IMR-90 (cell line): ENCODE measurements at regions not wholly inside any gene's neighbourhood (a gene's known extent, or its start where the extent isn't known, plus 50 kb on each side); places are given as distances from the start of the nearest gene placed in this dataset.

Experiments used
- ATAC-seq: fragments of 200-7000 bp; cut with Tn5 transposase; 2 replicates; pipeline ENCODE4 v1.9.1; 2020; ENCODE audit warnings: low read depth, mild to moderate bottlenecking, moderate library complexity
- BruUV-seq: library from RNA; stranded (reverse); fragments of 400-500 nt; replicated peaks from 2 replicates; lab custom pipeline; 2021; lab: Mats Ljungman, UMichigan
- CTCF ChIA-PET: fragments of 300-600 bp; formaldehyde crosslinking; extraction: SDS; loops from one replicate; lab custom pipeline; 2021; ENCODE audit warnings: antibody characterized with exemption; lab: Yijun Ruan, JAX
- POLR2A ChIA-PET: fragments of 300-600 bp; sonication (Branson Sonifier 250); formaldehyde crosslinking; loops from one replicate; lab custom pipeline; 2022; ENCODE audit warnings: antibody characterized with exemption; ENCODE audit not compliant: unreplicated experiment; lab: Charles Lee
- DNase-seq: peaks from one replicate; pipeline ENCODE4 v3.0.0; 2013
- H2AFZ ChIP-seq: replicated peaks from 2 replicates; pipeline ENCODE3; 2013; ENCODE audit warnings: low read length, mild to moderate bottlenecking; ENCODE audit not compliant: poor library complexity
- H2AK5ac ChIP-seq: 2 replicates; pipeline ENCODE4 v1.6.1; 2013; ENCODE audit warnings: low read depth, low read length, inconsistent platforms
- H2AK9ac ChIP-seq: replicated peaks from 2 replicates; pipeline ENCODE3; 2013; ENCODE audit warnings: mild to moderate bottlenecking, low read depth, low read length, moderate library complexity; ENCODE audit not compliant: poor library complexity
- H2BK120ac ChIP-seq: 2 replicates; pipeline ENCODE4 v1.6.1; 2013; ENCODE audit warnings: low read depth, low read length, inconsistent platforms
- H2BK15ac ChIP-seq: 3 replicates; pipeline ENCODE4 v1.6.1; 2013; ENCODE audit warnings: low read depth, low read length, inconsistent platforms
- H2BK20ac ChIP-seq: 2 replicates; pipeline ENCODE4 v1.6.1; 2013; ENCODE audit warnings: low read depth, mild to moderate bottlenecking, inconsistent platforms, low read length, moderate library complexity
- H2BK5ac ChIP-seq: 2 replicates; pipeline ENCODE4 v1.6.1; 2013; ENCODE audit warnings: mild to moderate bottlenecking, low read depth, low read length, inconsistent platforms; ENCODE audit not compliant: poor library complexity, severe bottlenecking
- H3K14ac ChIP-seq: replicated peaks from 2 replicates; pipeline ENCODE4 v1.6.1; 2013; ENCODE audit warnings: low read depth, low read length, inconsistent platforms
- H3K18ac ChIP-seq: 2 replicates; pipeline ENCODE4 v1.6.1; 2013; ENCODE audit warnings: low read depth, low read length, control low read depth
- H3K23ac ChIP-seq: 2 replicates; pipeline ENCODE4 v1.6.1; 2013; ENCODE audit warnings: low read depth, low read length, inconsistent platforms
- H3K27ac ChIP-seq: 2 replicates; pipeline ENCODE4 v1.5.1; 2013; ENCODE audit warnings: mild to moderate bottlenecking, control low read depth, low read length; ENCODE audit not compliant: insufficient read depth
- H3K27me3 ChIP-seq: 2 replicates; pipeline ENCODE4 v1.6.1; 2013; ENCODE audit warnings: low read length; ENCODE audit not compliant: control insufficient read depth, insufficient read depth
- H3K36me3 ChIP-seq: 2 replicates; pipeline ENCODE4 v1.6.1; 2013; ENCODE audit warnings: low read length, mixed read lengths; ENCODE audit not compliant: control insufficient read depth, insufficient read depth
- H3K4ac ChIP-seq: 2 replicates; pipeline ENCODE4 v1.6.1; 2013; ENCODE audit warnings: low read depth, low read length, inconsistent platforms
- H3K4me1 ChIP-seq: 2 replicates; pipeline ENCODE4 v1.6.1; 2013; ENCODE audit warnings: low read length, mixed read lengths; ENCODE audit not compliant: control insufficient read depth, insufficient read depth
- H3K4me2 ChIP-seq: 2 replicates; pipeline ENCODE4 v1.6.1; 2013; ENCODE audit warnings: low read depth, mild to moderate bottlenecking, control low read depth, low read length, moderate library complexity
- H3K4me3 ChIP-seq: 2 replicates; pipeline ENCODE4 v1.5.1; 2013; ENCODE audit warnings: low read depth, mild to moderate bottlenecking, control low read depth, low read length, moderate library complexity; ENCODE audit not compliant: insufficient read depth
- H3K56ac ChIP-seq: 2 replicates; pipeline ENCODE4 v1.6.1; 2013; ENCODE audit warnings: low read length, inconsistent platforms; ENCODE audit not compliant: insufficient read depth; ENCODE audit errors: extremely low read depth
- H3K79me1 ChIP-seq, 2 experiments: 2 replicates each; pipeline ENCODE4 v1.6.1; 2013; ENCODE audit warnings: low read length in 2 of 2, inconsistent platforms in 1 of 2, low read depth in 1 of 2
- H3K9ac ChIP-seq: 2 replicates; pipeline ENCODE4 v1.6.1; 2013; ENCODE audit warnings: low read depth, low read length, control low read depth
- H3K9me1 ChIP-seq: 2 replicates; pipeline ENCODE4 v1.6.1; 2013; ENCODE audit warnings: low read length, inconsistent platforms; ENCODE audit not compliant: insufficient read depth
- H3K9me3 ChIP-seq: 2 replicates; pipeline ENCODE4 v1.6.1; 2013; ENCODE audit warnings: low read length; ENCODE audit not compliant: control insufficient read depth, insufficient read depth
- H4K20me1 ChIP-seq: 2 replicates; pipeline ENCODE4 v1.6.1; 2013; ENCODE audit warnings: low read length, inconsistent platforms; ENCODE audit not compliant: insufficient read depth
- H4K5ac ChIP-seq: 2 replicates; pipeline ENCODE4 v1.6.1; 2013; ENCODE audit warnings: mild to moderate bottlenecking, low read depth, low read length, control low read depth
- H4K8ac ChIP-seq, 2 experiments: 2 replicates each; pipeline ENCODE4 v1.6.1; 2013; ENCODE audit warnings: low read depth in 2 of 2, low read length in 2 of 2, control low read depth in 1 of 2, inconsistent platforms in 1 of 2
- H4K91ac ChIP-seq: 2 replicates; pipeline ENCODE4 v1.6.1; 2013; ENCODE audit warnings: low read depth, low read length, inconsistent platforms; ENCODE audit not compliant: insufficient read depth
- BHLHE40 ChIP-seq: fragments of 150-350 bp; IDR thresholded peaks from 2 replicates; pipeline ENCODE4 v1.6.1; 2016; ENCODE audit warnings: mild to moderate bottlenecking, low read depth, low read length
- CEBPB ChIP-seq: IDR thresholded peaks from 2 replicates; pipeline ENCODE4 v1.6.1; 2012; ENCODE audit warnings: low read depth, low read length, improper control_type of control experiment
- CHD1 ChIP-seq: IDR thresholded peaks from 2 replicates; pipeline ENCODE4 v1.6.1; 2012; ENCODE audit warnings: low read depth, low read length, improper control_type of control experiment
- FOS ChIP-seq: fragments of 150-350 bp; IDR thresholded peaks from 2 replicates; pipeline ENCODE4 v1.6.1; 2016; ENCODE audit warnings: low read depth, low read length
- MAFK ChIP-seq: IDR thresholded peaks from 2 replicates; pipeline ENCODE4 v1.6.1; 2012; ENCODE audit warnings: low read depth, low read length, improper control_type of control experiment
- MAZ ChIP-seq: IDR thresholded peaks from 2 replicates; pipeline ENCODE4 v1.6.1; 2012; ENCODE audit warnings: low read depth, mild to moderate bottlenecking, low read length, improper control_type of control experiment, moderate library complexity, borderline replicate concordance
- MXI1 ChIP-seq: IDR thresholded peaks from 2 replicates; pipeline ENCODE4 v1.6.1; 2012; ENCODE audit warnings: low read depth, mild to moderate bottlenecking, low read length, moderate library complexity, borderline replicate concordance
- NFE2L2 ChIP-seq: fragments of 150-350 bp; IDR thresholded peaks from 2 replicates; pipeline ENCODE4 v1.6.1; 2016; ENCODE audit warnings: low read depth, mild to moderate bottlenecking, low read length
- POLR2A ChIP-seq: IDR thresholded peaks from 2 replicates; pipeline ENCODE4 v1.6.1; 2012; ENCODE audit warnings: mild to moderate bottlenecking, low read depth, low read length
- RAD21 ChIP-seq: IDR thresholded peaks from 2 replicates; pipeline ENCODE4 v1.6.1; 2012; ENCODE audit warnings: low read length, improper control_type of control experiment
- RCOR1 ChIP-seq: IDR thresholded peaks from 2 replicates; pipeline ENCODE4 v1.6.1; 2012; ENCODE audit warnings: mild to moderate bottlenecking, low read length, improper control_type of control experiment; ENCODE audit not compliant: insufficient replicate concordance
- RFX5 ChIP-seq: IDR thresholded peaks from 2 replicates; pipeline ENCODE4 v1.8.0; 2012; ENCODE audit warnings: low read depth, mild to moderate bottlenecking, low read length, moderate library complexity
- SMC3 ChIP-seq: fragments of 150-350 bp; IDR thresholded peaks from 2 replicates; pipeline ENCODE4 v1.6.1; 2016; ENCODE audit warnings: low read depth, mild to moderate bottlenecking, antibody characterized with exemption, low read length, moderate library complexity
- WGBS, 2 experiments: methylation state at CpG; one replicate each; pipeline versions ENCODE4 v1.1.5 to v1.1.7; 2013; ENCODE audit warnings: missing lambda C conversion rate in 2 of 2; ENCODE audit not compliant: insufficient read length in 1 of 2; ENCODE audit errors: extremely low coverage in 2 of 2; 5-methylcytosine and 5-hydroxymethylcytosine counted together
- dilution Hi-C: fragments of 300-500 bp; cut with HindIII; formaldehyde crosslinking; loops from one replicate; pipeline ENCODE4 v1.14.3; 2018; ENCODE audit warnings: low sequenced_read_pairs; ENCODE audit not compliant: unreplicated experiment
- in situ Hi-C: fragments of 300-500 bp; cut with MboI; formaldehyde crosslinking; loops from 3 replicates; pipeline ENCODE4 v1.14.3; 2019; ENCODE audit warnings: low sequenced_read_pairs, inconsistent platforms, mixed read lengths
- intact Hi-C: fragments of 100-400 bp; cut with micrococcal nuclease; formaldehyde crosslinking; loops from 2 replicates; pipeline ENCODE4 v1.10.0; 2022
- TF ChIP-seq, protein P1 (sequence below): fragments of 150-350 bp; IDR thresholded peaks from 2 replicates; pipeline ENCODE4 v1.6.1; 2017; ENCODE audit warnings: mild to moderate bottlenecking, antibody characterized with exemption, low read length, low read depth
- TF ChIP-seq, protein P2 (sequence below): fragments of 150-350 bp; IDR thresholded peaks from 2 replicates; pipeline ENCODE4 v1.6.1; 2016; ENCODE audit warnings: low read depth, mild to moderate bottlenecking, low read length, moderate library complexity, borderline replicate concordance
- TF ChIP-seq, protein P3 (sequence below): conservative IDR thresholded peaks from 2 replicates; pipeline ENCODE4 v1.5.1; 2012; ENCODE audit warnings: mild to moderate bottlenecking, low read depth, low read length, improper control_type of control experiment

DNA sequence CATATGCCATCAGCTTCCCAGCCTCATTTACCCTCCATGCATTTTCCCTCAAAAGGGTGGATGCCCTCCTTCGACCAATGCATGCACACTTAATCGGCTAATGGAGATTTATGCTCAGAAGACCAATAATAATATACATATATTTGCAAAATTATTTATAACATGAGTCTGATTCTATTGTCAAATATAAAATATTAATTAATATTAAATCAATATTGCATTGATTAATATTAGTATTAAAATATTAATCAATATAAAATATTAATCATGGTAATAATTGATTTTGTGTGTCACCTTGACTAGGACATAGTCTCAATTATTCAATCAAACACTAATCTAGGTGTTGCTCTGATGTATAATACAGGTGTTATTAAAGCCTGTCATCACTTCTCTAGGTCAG lies 1282.5 kb downstream of the TMEM121 start:
- Histone ChIP-seq H3K27me3 (no peaks in the 10 kb centered on the region), H4K8ac (no peak overlapping the region), H2BK5ac (no peak overlapping the region), H3K4me2 (no peak overlapping the region), H2AK5ac (no peak overlapping the region), H3K27ac (no peak overlapping the region), H4K20me1 (no peaks in the 10 kb centered on the region), H4K5ac (no peak overlapping the region), H3K14ac (no peak overlapping the region), H2AFZ (no peak overlapping the region), H3K36me3 (no peaks in the 10 kb centered on the region), H3K56ac (no peak overlapping the region), H2AK9ac (no peak overlapping the region), H3K23ac (no peak overlapping the region), H4K91ac (no peak overlapping the region), H2BK20ac (no peak overlapping the region), H3K9ac (no peak overlapping the region), H3K4me1 (no peaks in the 10 kb centered on the region), H3K4ac (no peak overlapping the region), H3K18ac (no peak overlapping the region), H3K9me3 (peaks cover 25% of the 10 kb centered on the region), H3K79me1 (no peaks in the 10 kb centered on the region), H2BK120ac (no peak overlapping the region), H2BK15ac (no peak overlapping the region), H3K9me1 (no peaks in the 10 kb centered on the region), H3K4me3 (no peak overlapping the region)
- ChIA-PET POLR2A (no interaction called here), CTCF (no interaction called here)
- no CpG with 5 or more reads among the region's 2 CpGs for WGBS, 2 experiments
- TF ChIP-seq RFX5 = no peak
- TF ChIP-seq SMC3 = no peak
- TF ChIP-seq, protein P1, sequence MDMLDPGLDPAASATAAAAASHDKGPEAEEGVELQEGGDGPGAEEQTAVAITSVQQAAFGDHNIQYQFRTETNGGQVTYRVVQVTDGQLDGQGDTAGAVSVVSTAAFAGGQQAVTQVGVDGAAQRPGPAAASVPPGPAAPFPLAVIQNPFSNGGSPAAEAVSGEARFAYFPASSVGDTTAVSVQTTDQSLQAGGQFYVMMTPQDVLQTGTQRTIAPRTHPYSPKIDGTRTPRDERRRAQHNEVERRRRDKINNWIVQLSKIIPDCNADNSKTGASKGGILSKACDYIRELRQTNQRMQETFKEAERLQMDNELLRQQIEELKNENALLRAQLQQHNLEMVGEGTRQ = no peak
- no peak for TF ChIP-seq MXI1
- no peak for TF ChIP-seq RAD21
- TF ChIP-seq MAFK = no peak
- TF ChIP-seq BHLHE40 = no peak
- no peak for TF ChIP-seq MAZ
- TF ChIP-seq POLR2A = no peak
- no peak for TF ChIP-seq NFE2L2
- TF ChIP-seq, protein P2, sequence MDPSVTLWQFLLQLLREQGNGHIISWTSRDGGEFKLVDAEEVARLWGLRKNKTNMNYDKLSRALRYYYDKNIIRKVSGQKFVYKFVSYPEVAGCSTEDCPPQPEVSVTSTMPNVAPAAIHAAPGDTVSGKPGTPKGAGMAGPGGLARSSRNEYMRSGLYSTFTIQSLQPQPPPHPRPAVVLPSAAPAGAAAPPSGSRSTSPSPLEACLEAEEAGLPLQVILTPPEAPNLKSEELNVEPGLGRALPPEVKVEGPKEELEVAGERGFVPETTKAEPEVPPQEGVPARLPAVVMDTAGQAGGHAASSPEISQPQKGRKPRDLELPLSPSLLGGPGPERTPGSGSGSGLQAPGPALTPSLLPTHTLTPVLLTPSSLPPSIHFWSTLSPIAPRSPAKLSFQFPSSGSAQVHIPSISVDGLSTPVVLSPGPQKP = no peak
- no peak for TF ChIP-seq FOS
- no peak for TF ChIP-seq CEBPB
- no peak for TF ChIP-seq CHD1
- TF ChIP-seq, protein P3, sequence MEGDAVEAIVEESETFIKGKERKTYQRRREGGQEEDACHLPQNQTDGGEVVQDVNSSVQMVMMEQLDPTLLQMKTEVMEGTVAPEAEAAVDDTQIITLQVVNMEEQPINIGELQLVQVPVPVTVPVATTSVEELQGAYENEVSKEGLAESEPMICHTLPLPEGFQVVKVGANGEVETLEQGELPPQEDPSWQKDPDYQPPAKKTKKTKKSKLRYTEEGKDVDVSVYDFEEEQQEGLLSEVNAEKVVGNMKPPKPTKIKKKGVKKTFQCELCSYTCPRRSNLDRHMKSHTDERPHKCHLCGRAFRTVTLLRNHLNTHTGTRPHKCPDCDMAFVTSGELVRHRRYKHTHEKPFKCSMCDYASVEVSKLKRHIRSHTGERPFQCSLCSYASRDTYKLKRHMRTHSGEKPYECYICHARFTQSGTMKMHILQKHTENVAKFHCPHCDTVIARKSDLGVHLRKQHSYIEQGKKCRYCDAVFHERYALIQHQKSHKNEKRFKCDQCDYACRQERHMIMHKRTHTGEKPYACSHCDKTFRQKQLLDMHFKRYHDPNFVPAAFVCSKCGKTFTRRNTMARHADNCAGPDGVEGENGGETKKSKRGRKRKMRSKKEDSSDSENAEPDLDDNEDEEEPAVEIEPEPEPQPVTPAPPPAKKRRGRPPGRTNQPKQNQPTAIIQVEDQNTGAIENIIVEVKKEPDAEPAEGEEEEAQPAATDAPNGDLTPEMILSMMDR = no peak
- no peak for TF ChIP-seq RCOR1
- in situ Hi-C loops = no loop called here
- ATAC-seq (no peak), DNase-seq (no peak)
- dilution Hi-C loops = no loop called here
- BruUV-seq = no TSS peak
- intact Hi-C loops = no loop called here
